HAP-1 (cell line): ENCODE measurements at regions not wholly inside any gene's neighbourhood (a gene's known extent, or its start where the extent isn't known, plus 50 kb on each side); places are given as distances from the start of the nearest gene placed in this dataset.

Experiments used
- DNase-seq, 2 experiments: peaks; one replicate each; pipeline ENCODE4 v3.0.0-alpha.2; 2016 to 2020; ENCODE audit warnings: low spot score in 2 of 2
- H3K27me3 ChIP-seq: fragments of 250-450 bp; sonication (Bioruptor Pico); 2 replicates; pipeline ENCODE4 v1.5.1; 2020; ENCODE audit warnings: low read depth, mild to moderate bottlenecking, moderate library complexity
- H3K36me3 ChIP-seq: fragments of 250-450 bp; sonication (Bioruptor Pico); replicated peaks from 2 replicates; pipeline ENCODE4 v1.5.1; 2020; ENCODE audit warnings: mild to moderate bottlenecking
- H3K4me1 ChIP-seq: fragments of 250-450 bp; sonication (Bioruptor Pico); 2 replicates; pipeline ENCODE4 v1.5.1; 2020; ENCODE audit warnings: mild to moderate bottlenecking
- H3K4me3 ChIP-seq: fragments of 250-450 bp; sonication (Bioruptor Pico); 2 replicates; pipeline ENCODE4 v1.5.1; 2020; ENCODE audit warnings: mild to moderate bottlenecking, moderate library complexity
- H3K9me3 ChIP-seq: fragments of 250-450 bp; sonication (Bioruptor Pico); 2 replicates; pipeline ENCODE4 v1.5.1; 2020; ENCODE audit warnings: mild to moderate bottlenecking, moderate library complexity
- in situ Hi-C: fragments of 300-500 bp; cut with MboI; formaldehyde crosslinking; loops from 3 replicates; pipeline ENCODE4 v1.14.3; 2020; ENCODE audit warnings: low sequenced_read_pairs, inconsistent platforms, mixed read lengths

DNA sequence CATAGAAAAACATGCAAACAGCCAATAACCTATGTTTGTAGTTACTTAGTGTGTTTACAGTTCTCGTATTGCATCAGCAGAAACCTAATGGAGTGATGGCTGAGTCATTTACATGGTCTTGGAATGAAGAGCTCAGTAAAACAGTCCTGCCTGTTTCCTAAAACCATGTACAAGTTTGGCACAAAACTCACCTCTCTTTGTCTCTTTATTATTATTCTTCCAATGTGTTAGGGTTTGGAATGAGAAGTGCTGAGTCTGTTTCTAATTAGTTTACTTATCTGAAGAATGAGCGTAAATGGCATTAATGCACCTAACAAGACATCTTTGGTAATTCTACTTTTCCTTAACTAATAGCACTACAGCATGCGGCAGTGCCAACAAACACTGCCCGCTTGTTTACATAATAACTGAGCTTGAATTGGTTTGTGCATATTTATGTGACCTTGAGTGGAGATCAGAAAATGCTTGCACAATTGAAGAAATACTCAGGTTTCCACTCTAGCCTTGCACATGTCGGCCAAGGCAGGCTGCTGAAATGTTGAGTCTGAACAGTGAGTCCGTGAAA, 385.4 kb upstream of the SEMA6D start:
- in situ Hi-C loops = no loop called here
- no peak overlapping the region for H3K4me3 ChIP-seq
- H3K9me3 ChIP-seq = no peaks in the 10 kb centered on the region
- no peaks in the 10 kb centered on the region for H3K4me1 ChIP-seq
- H3K36me3 ChIP-seq = no peaks in the 10 kb centered on the region
- no peaks in the 10 kb centered on the region for H3K27me3 ChIP-seq
- no peak for DNase-seq

DNA sequence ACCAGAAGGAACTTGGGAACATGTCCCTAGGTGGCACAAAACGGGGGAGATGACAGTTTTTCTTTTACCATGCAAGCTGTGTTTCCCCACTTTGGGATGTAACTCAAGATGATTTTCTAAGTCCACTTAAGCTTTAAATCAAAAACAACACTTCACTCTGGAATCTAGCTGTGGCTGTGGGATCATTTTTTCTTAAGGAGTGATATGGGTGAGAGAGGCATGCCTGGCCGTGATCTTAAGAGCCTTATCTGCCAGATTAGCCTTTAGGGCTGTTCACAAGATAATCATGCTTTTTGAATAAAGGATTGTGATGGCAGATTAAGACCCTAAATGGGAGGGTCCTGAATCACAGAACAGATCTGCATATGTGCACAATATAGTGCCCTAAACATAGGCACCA, 384.8 kb upstream of the SEMA6D start:
- no peaks in the 10 kb centered on the region for H3K9me3 ChIP-seq
- DNase-seq = no peak
- H3K27me3 ChIP-seq = no peaks in the 10 kb centered on the region
- H3K4me3 ChIP-seq = no peak overlapping the region
- no peaks in the 10 kb centered on the region for H3K36me3 ChIP-seq
- in situ Hi-C loops = no loop called here
- no peaks in the 10 kb centered on the region for H3K4me1 ChIP-seq

DNA sequence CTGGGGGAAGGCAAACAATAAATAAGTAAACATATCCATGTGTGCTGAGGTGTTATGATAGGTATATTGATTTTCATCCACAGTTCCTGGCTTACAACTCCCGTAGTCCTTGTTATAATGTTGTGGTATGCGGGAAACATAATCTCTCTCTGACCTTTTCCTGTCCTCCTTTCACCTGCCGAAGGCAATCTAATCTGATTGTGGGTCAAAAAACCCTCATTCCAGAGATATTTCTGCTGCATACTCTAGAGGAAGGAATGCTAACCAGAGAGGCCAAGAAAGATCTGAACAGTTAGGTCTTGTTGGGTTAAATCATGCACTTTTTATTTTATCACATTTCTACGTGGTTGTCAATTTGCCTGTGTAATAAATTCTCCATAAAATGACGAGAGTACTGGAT, 383.6 kb upstream of the SEMA6D start:
- Histone ChIP-seq H3K4me1 (no peaks in the 10 kb centered on the region), H3K4me3 (no peak overlapping the region), H3K36me3 (no peaks in the 10 kb centered on the region), H3K9me3 (no peaks in the 10 kb centered on the region), H3K27me3 (no peaks in the 10 kb centered on the region)
- in situ Hi-C loops = no loop called here
- no peak for DNase-seq

DNA sequence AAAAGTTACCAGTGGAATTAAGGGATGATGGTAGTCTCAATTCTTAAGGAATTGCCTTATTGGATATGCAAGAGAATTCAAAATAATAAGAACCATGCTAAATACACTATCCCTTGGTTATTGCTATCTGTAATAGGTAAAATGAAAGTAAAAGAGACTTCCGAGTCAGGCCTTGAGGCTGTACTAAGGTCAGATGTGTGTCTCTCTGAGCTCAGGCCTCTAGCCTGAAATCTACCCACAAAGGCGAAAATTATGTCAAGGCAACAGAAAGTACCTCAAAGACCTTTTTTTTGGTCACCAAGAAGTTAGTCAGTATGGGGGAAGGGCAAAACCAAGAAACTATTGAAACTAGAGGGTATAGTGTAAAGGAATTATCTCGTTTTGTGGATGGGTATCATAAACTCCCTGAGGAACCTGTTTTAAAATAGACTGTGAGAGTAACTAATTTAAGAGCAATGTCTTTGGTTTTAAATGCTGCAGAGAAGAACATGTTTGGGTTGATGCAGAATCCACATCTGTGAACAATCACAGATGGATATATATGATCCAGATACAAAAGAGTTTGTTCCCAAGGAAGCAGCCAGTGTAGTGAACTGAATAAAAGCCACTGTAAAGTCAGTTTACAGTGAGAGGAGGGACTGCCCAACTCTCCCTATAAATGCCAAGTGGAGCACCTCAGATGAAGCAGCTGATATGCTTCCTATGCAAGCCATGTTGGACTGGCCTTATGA, 382.3 kb upstream of the SEMA6D start:
- in situ Hi-C loops = no loop called here
- no peak overlapping the region for H3K4me3 ChIP-seq
- no peaks in the 10 kb centered on the region for H3K4me1 ChIP-seq
- no peak for DNase-seq
- no peaks in the 10 kb centered on the region for H3K9me3 ChIP-seq
- no peaks in the 10 kb centered on the region for H3K36me3 ChIP-seq
- no peaks in the 10 kb centered on the region for H3K27me3 ChIP-seq

DNA sequence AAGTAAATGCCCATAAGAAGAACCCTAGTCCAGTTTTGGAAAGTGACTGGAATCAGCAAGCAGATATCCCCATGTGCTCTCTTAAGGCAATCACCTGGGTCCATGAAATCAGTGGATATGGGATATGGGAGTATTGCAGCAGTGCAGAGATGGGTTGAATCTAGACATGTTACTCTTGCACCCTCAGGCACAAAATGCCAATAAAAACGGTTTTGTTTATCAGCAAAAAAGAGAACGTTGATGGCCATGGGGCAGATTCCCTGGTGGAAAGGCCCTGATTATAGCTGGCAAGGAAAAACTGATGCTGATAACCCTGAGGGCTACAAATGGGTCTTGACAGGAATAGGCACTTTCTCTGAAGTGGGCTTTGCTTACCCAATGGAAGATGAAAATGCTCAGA, 380.2 kb upstream of the SEMA6D start:
- Histone ChIP-seq H3K36me3 (no peaks in the 10 kb centered on the region), H3K27me3 (no peaks in the 10 kb centered on the region), H3K9me3 (no peaks in the 10 kb centered on the region), H3K4me3 (no peak overlapping the region), H3K4me1 (no peaks in the 10 kb centered on the region)
- DNase-seq = no peak
- in situ Hi-C loops = no loop called here

DNA sequence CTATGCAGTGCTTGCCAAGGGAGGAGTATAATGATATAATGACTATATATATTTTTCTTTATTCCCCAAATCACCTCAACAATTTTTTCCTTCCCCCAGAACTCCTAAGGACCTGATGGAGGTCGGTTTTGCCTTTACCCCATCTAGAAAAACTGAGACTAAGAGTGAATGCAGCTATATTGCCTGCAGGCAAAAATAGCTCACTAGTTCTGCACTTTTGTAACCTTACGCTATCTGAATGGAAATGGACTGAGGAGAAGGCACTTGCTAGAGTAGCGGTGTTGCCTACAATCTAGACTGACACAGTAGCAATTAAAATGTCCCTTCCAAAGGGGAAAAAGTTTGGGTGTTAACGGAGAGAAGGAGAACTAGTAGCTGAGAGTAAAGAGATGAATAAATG, 379.5 kb upstream of the SEMA6D start:
- H3K36me3 ChIP-seq = no peaks in the 10 kb centered on the region
- H3K4me1 ChIP-seq = no peaks in the 10 kb centered on the region
- no peaks in the 10 kb centered on the region for H3K27me3 ChIP-seq
- in situ Hi-C loops = no loop called here
- DNase-seq = no peak
- H3K9me3 ChIP-seq = no peaks in the 10 kb centered on the region
- no peak overlapping the region for H3K4me3 ChIP-seq

DNA sequence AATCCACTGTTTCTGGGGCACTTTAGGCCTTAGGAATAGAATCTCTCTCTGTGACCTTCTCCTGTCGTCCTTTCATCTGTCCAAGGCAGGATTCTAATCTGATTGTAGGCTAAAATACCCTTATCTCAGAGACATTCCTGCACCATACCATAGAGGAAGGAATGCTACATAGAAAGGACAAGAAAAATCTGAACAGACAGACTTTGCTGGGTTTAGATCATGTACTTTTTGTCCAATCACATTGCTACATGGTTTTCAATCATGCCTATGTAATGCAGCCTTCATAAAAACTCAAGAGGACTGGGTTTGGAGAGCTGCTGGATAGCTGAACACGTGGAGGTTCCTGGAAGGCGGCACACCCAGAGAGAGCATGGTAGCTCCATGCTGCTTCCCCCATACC, 378.5 kb upstream of the SEMA6D start:
- no peaks in the 10 kb centered on the region for H3K4me1 ChIP-seq
- H3K27me3 ChIP-seq = no peaks in the 10 kb centered on the region
- no peak overlapping the region for H3K4me3 ChIP-seq
- no peak for DNase-seq
- in situ Hi-C loops = no loop called here
- H3K9me3 ChIP-seq = no peaks in the 10 kb centered on the region
- H3K36me3 ChIP-seq = no peaks in the 10 kb centered on the region

DNA sequence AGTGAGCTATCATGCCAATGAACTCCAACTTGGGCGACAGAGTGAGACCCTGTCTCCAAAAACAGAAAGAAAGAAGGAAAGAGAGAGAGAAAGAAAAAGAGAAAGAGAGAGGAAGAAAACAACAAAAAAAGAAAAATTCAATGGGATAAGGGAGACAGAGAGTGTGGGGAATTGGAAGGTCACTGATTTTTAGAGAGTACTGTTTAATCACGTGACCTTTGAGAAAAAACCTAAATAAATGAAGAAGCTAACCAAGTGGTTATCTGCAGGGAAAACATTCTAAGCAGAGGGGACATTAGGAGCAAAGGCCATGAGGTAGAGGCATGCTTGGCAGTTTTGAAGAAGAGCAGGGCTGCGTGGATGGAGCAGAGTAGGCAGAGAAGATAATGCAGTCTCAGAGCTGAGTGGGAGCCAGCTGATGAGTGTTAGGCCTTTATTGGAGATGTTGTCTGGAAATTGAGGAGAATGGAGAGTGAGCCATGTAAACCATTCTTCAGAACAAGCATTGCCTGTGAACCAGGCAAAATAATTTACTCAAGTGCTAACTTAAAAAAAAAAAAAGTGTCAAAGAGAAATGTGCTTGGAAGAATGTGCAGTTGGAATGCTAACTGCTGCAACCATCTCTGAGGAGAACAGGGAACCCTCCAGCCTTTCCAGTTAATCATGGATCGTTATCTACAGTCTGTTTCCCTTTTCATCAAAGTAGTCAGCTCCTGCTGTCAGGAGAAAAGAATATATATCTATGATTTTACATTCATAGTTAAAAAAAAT, 377.3 kb upstream of the SEMA6D start:
- Histone ChIP-seq H3K36me3 (no peaks in the 10 kb centered on the region), H3K9me3 (no peaks in the 10 kb centered on the region)
- in situ Hi-C loops = no loop called here

DNA sequence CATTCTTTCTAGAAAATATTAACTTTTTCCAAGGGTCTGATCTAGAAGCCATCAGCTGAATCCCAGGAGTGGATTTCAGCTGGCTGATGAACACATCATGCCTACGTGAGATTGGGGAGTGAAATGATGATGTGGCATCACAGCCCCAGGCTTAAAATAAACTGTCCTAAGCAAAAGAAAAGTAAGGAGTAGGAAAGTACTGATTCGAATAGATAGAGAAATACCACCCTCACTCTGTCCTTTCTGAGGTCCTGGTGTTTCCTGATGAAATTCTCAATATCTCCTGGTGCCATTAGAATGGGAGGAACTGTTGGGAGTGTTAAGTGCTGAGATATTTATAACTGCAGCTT, 376.8 kb upstream of the SEMA6D start:
- H3K4me1 ChIP-seq = no peaks in the 10 kb centered on the region
- no peaks in the 10 kb centered on the region for H3K36me3 ChIP-seq
- H3K4me3 ChIP-seq = no peak overlapping the region
- DNase-seq = no peak
- in situ Hi-C loops = no loop called here
- no peaks in the 10 kb centered on the region for H3K27me3 ChIP-seq
- H3K9me3 ChIP-seq = no peaks in the 10 kb centered on the region

More for the DNA sequence above, 377.3 kb upstream of the SEMA6D start:
- Histone ChIP-seq H3K27me3 (no peaks in the 10 kb centered on the region), H3K4me3 (no peak overlapping the region), H3K4me1 (no peaks in the 10 kb centered on the region)
- DNase-seq = no peak

DNA sequence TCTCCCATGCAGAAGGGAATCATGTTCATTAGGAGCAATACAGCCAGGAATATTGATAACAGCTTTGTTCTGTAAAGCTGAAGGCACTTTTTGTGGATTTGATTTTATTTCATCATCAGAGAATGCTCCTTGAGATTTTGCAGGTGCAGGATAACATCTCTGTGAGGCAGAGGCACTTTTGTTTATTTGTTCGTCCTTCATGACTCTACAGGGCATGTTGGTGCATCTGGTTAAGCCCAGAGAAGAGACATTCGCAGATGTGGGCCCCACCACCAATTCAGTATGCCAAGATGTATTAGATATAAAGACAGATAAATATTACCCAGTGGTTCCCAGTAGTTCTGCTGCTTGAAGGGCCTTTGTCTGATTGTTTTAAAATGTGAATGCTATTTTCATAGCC, 368.1 kb upstream of the SEMA6D start:
- Histone ChIP-seq H3K4me1 (peaks cover 2% of the 10 kb centered on the region; the same call in 1 of the 2 replicates), H3K36me3 (no peaks in the 10 kb centered on the region), H3K4me3 (no peak overlapping the region), H3K27me3 (peaks cover 3% of the 10 kb centered on the region; the same call in 1 of the 2 replicates), H3K9me3 (no peaks in the 10 kb centered on the region)
- DNase-seq = no peak
- in situ Hi-C loops = no loop called here

DNA sequence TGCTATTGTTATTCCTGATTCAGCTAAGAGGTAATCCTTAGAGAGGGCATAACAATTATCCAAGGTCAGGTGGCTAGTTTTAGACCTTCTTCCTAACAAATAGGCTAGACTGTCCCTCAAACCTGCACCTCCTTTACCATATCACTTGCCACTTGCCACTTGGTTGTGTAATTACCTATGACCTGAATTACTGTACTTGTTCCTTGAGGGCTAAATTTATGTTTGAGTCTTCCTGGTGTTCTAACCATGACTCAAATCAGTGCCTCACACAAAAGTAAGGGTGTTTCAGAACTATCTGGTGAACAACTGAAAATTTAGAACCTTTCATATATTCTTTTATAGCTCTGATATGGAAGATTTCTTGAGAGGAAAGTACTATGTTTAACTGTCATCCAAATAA, 365.8 kb upstream of the SEMA6D start:
- in situ Hi-C loops = no loop called here
- no peak for DNase-seq
- Histone ChIP-seq H3K27me3 (peaks cover 7% of the 10 kb centered on the region; the same call in 1 of the 2 replicates), H3K36me3 (no peaks in the 10 kb centered on the region), H3K4me3 (no peak overlapping the region), H3K4me1 (peaks cover 2% of the 10 kb centered on the region; the same call in 1 of the 2 replicates), H3K9me3 (no peaks in the 10 kb centered on the region)

DNA sequence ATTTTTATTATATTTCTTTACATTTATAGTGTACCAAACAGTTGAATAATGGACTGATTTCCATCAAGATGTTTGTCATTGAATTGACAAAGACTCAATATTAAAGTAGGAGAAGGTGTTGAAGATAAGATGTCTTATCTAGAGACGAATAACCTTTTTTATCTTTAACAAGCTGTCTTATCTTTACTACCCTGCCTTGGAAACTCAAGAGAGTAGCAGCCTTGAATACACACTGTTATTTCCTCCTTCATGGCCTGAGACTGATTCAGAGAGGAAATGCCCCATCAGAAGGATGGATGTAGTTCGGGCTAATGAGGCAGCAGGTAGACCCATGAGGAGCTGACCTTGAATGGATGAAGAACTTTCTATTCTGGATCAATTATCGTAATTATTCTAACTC, 365.1 kb upstream of the SEMA6D start:
- no peaks in the 10 kb centered on the region for H3K36me3 ChIP-seq
- in situ Hi-C loops = no loop called here
- no peak for DNase-seq
- H3K9me3 ChIP-seq = no peaks in the 10 kb centered on the region
- no peak overlapping the region for H3K4me3 ChIP-seq
- peaks cover 2% of the 10 kb centered on the region; the same call in 1 of the 2 replicates for H3K4me1 ChIP-seq
- H3K27me3 ChIP-seq = peaks cover 7% of the 10 kb centered on the region; the same call in 1 of the 2 replicates

DNA sequence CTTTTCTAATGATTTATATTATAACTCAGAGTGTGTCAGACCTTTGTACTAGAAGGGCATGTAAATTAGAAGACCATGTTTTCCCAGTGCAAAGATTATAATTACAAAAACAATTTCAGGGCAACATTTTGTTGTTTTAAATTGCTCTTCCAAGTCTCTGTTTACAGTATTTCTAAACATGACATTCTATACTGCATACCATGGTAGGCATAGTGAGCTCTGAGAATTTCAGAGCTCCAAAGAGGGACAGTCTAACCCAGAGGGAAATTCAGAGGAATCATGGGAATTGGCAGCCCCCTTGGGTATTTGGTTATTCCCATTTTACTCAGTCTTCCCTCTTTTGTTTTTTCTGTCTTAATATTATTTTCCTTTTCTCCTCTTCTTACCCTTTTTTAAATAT, 361.5 kb upstream of the SEMA6D start:
- H3K27me3 ChIP-seq = peaks cover 4% of the 10 kb centered on the region; the same call in 1 of the 2 replicates
- peaks cover 2% of the 10 kb centered on the region; the same call in 1 of the 2 replicates for H3K4me1 ChIP-seq
- no peaks in the 10 kb centered on the region for H3K9me3 ChIP-seq
- H3K36me3 ChIP-seq = no peaks in the 10 kb centered on the region
- DNase-seq = no peak
- in situ Hi-C loops = no loop called here
- no peak overlapping the region for H3K4me3 ChIP-seq

DNA sequence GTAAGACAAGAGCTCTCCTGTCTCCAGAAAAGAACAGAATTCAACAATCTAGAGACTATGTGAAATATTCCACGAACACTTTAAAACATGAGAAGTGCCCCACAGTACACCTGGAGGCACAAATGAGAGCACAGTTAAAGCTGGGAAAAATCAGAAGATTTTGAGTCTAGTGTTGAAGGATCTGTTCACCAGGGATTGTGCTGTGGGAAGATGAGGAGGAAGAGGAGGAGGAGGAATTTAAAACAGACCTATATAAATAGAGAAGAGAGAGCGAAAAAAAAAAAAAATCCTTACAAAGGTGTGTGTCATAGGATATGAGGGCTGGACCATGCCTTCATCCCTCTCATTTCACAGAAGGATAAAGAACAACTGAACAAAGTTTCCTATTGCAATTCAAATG, 361.0 kb upstream of the SEMA6D start:
- Histone ChIP-seq H3K36me3 (no peaks in the 10 kb centered on the region), H3K9me3 (no peaks in the 10 kb centered on the region), H3K4me1 (peaks cover 2% of the 10 kb centered on the region; the same call in 1 of the 2 replicates), H3K4me3 (no peak overlapping the region), H3K27me3 (peaks cover 4% of the 10 kb centered on the region; the same call in 1 of the 2 replicates)
- DNase-seq = no peak
- in situ Hi-C loops = no loop called here
